Nephron progenitor cell (in vitro differentiated cells): ENCODE measurements at regions not wholly inside any gene's neighbourhood (a gene's known extent, or its start where the extent isn't known, plus 50 kb on each side); places are given as distances from the start of the nearest gene placed in this dataset.

Source experiments
- DNase-seq: peaks from one replicate; pipeline ENCODE4 v3.0.0; 2021
- H3K27ac Mint-ChIP-seq: 2 replicates; pipeline ENCODE4 v1.8.0; 2021; ENCODE audit warnings: mild to moderate bottlenecking, moderate library complexity, mixed read lengths
- H3K27me3 Mint-ChIP-seq: 2 replicates; pipeline ENCODE4 v1.8.0; 2021; ENCODE audit warnings: mild to moderate bottlenecking, low read depth, mixed read lengths; ENCODE audit not compliant: poor library complexity
- H3K36me3 Mint-ChIP-seq: 2 replicates; pipeline ENCODE4 v1.8.0; 2021; ENCODE audit warnings: low read depth, mixed read lengths
- H3K4me1 Mint-ChIP-seq: 2 replicates; pipeline ENCODE4 v1.8.0; 2021; ENCODE audit warnings: mixed read lengths
- H3K4me3 Mint-ChIP-seq: 2 replicates; pipeline ENCODE4 v1.8.0; 2021; ENCODE audit warnings: mild to moderate bottlenecking, moderate library complexity, mixed read lengths
- H3K9me3 Mint-ChIP-seq: 2 replicates; pipeline ENCODE4 v1.8.0; 2021; ENCODE audit warnings: mild to moderate bottlenecking, moderate library complexity, mixed read lengths
- TF ChIP-seq, protein P1 (sequence below): fragments of 200-600 bp; sonication (generic); IDR thresholded peaks from 2 replicates; pipeline ENCODE4 v1.5.0; 2021; ENCODE audit warnings: antibody characterized with exemption

DNA sequence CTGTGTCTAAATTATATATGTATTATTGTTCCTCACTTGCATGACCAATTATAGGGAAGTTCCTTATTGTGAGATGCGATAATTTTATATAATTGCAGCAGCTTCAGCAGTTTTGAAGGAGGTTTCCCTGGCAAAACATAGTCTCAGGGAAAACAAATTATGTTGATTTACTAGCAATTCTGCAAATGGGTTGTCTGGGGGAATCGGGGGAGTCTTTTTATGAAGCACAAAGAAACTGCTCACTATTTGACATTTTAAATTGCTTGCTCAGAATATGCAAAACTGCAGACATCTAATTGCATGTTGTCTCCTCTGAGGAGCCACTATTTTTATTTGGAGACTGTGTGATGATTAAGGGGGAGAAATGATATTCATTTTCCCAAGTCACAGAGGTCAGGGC is 361.6 kb downstream of the YTHDC2 start:
- Mint-ChIP-seq H3K4me3 (no peak overlapping the region), H3K27me3 (peaks cover 3% of the 10 kb centered on the region), H3K27ac (no peak overlapping the region), H3K9me3 (peaks cover 7% of the 10 kb centered on the region), H3K4me1 (peaks cover 16% of the 10 kb centered on the region), H3K36me3 (no peaks in the 10 kb centered on the region)
- no peak for DNase-seq
- TF ChIP-seq, protein P1, sequence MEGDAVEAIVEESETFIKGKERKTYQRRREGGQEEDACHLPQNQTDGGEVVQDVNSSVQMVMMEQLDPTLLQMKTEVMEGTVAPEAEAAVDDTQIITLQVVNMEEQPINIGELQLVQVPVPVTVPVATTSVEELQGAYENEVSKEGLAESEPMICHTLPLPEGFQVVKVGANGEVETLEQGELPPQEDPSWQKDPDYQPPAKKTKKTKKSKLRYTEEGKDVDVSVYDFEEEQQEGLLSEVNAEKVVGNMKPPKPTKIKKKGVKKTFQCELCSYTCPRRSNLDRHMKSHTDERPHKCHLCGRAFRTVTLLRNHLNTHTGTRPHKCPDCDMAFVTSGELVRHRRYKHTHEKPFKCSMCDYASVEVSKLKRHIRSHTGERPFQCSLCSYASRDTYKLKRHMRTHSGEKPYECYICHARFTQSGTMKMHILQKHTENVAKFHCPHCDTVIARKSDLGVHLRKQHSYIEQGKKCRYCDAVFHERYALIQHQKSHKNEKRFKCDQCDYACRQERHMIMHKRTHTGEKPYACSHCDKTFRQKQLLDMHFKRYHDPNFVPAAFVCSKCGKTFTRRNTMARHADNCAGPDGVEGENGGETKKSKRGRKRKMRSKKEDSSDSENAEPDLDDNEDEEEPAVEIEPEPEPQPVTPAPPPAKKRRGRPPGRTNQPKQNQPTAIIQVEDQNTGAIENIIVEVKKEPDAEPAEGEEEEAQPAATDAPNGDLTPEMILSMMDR: no peak

DNA sequence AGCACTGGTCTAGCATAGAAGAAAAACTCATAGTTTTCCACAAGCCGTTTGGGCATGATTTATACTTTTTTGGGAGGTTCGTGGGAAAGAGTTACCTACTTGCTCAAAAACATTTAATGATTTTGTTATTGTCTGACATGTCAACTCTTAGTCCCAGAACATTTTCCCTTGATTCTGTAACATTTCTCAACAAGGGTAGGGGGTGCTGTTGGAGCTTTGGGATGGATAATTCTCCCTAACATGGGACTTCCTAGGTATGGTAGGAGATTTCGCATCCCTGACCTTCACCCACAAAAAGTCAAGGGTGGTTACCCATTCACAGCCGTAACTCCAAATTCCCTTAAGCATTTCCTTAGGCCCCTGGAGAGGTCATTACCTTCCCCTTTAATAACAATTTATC is 378.0 kb downstream of the YTHDC2 start:
- peaks cover 16% of the 10 kb centered on the region for H3K27me3 Mint-ChIP-seq
- no peak overlapping the region for H3K27ac Mint-ChIP-seq
- no peak for DNase-seq
- peaks cover 26% of the 10 kb centered on the region for H3K4me1 Mint-ChIP-seq
- no peaks in the 10 kb centered on the region for H3K9me3 Mint-ChIP-seq
- TF ChIP-seq, protein P1: no peak
- H3K4me3 Mint-ChIP-seq: no peak overlapping the region
- H3K36me3 Mint-ChIP-seq: no peaks in the 10 kb centered on the region

DNA sequence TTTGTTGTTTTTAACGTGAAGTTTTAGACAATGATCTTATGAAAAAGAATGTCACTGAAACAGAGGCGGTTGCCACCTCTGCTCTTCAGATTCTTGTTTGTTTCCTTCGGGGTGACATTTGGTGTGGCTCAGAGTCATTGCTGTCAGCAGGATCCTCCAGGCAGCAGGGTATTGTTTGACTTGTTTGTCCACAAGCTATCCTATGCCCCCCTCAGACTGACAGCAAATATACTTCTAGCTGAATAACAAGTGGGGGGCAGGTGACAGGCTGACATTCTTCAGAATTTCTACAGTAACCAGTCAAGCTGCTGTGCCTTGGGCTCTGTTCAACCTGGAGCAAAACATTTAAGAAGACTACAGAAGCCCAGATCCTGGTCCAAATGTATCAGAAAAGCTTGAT is 383.3 kb downstream of the YTHDC2 start:
- Mint-ChIP-seq H3K4me3 (no peak overlapping the region), H3K27me3 (peaks cover 13% of the 10 kb centered on the region), H3K27ac (no peak overlapping the region), H3K36me3 (no peaks in the 10 kb centered on the region), H3K9me3 (no peaks in the 10 kb centered on the region), H3K4me1 (no peaks in the 10 kb centered on the region)
- DNase-seq: no peak
- TF ChIP-seq, protein P1: no peak

DNA sequence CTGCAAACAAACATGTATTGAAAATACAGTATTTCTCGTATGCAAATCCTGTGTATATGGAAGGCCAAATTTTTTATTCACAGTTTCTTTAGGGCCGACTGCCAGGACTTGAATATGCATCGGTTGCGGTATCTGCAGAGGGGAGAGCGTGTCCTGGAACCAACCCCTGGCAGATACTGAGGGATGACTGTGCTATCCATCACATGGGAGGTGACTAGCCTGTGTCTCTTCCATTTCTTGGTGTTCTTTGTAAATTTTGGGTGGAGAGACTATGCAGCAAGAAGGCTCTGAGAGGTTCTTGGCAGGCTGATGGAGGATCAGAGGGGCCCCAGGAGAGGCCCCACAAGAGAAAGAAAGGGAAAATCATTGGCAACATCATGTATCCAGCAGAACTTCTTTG is 384.3 kb downstream of the YTHDC2 start:
- Mint-ChIP-seq H3K27me3 (peaks cover 18% of the 10 kb centered on the region), H3K9me3 (no peaks in the 10 kb centered on the region), H3K36me3 (no peaks in the 10 kb centered on the region), H3K4me1 (no peaks in the 10 kb centered on the region), H3K4me3 (no peak overlapping the region), H3K27ac (no peak overlapping the region)
- TF ChIP-seq, protein P1: no peak
- DNase-seq: no peak

DNA sequence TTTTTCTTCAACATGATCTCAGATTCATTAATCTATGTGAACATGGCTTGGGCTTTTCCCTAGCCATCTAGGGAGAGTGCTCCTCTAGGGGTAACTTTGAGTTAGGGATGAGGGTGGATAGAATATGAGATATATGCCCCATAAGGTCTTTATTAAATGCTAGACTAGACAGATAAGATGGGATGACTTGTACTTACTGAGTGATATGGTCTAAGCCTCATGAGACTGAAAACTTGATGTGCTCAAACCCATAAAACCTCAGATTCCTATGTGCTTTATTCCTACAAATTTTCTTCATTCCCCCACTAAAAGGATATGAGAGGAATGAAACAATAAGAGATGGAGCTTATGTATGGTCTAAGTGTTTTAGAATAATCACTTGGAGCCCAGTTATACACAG is 386.6 kb downstream of the YTHDC2 start:
- Mint-ChIP-seq H3K9me3 (no peaks in the 10 kb centered on the region), H3K36me3 (no peaks in the 10 kb centered on the region), H3K4me1 (no peaks in the 10 kb centered on the region), H3K27me3 (peaks cover 7% of the 10 kb centered on the region), H3K27ac (no peak overlapping the region), H3K4me3 (no peak overlapping the region)
- TF ChIP-seq, protein P1: no peak
- no peak for DNase-seq

DNA sequence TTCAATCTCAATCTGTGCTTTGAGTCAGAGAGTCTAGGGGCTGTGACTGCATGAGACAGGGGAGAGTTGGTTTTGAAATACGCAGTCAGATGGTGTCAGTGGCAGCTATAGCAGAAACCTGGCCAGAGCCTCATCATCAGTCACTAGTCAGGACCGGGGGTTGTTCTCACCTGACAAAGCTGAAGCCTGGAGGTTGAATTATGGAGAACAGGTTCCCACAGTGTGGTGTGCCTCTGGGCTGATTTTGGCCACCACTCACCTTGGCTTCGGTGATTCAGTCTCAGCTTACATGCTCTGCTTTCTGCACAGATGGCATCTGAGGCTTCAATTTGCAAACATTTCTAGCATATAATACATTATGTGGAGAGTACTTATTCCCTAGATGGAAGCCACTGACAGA is 387.3 kb downstream of the YTHDC2 start:
- TF ChIP-seq, protein P1: no peak
- Mint-ChIP-seq H3K27ac (no peak overlapping the region), H3K4me1 (no peaks in the 10 kb centered on the region), H3K36me3 (no peaks in the 10 kb centered on the region), H3K27me3 (peaks cover 7% of the 10 kb centered on the region), H3K9me3 (no peaks in the 10 kb centered on the region), H3K4me3 (no peak overlapping the region)
- DNase-seq: no peak
